ENCODE measurements at regions not wholly inside any gene's neighbourhood (a gene's known extent, or its start where the extent isn't known, plus 50 kb on each side); places are given as distances from the start of the nearest gene placed in this dataset.

GRCh38 chr3:191944835-191945234, 483.9 kb downstream of the PYDC2 start:
- no peak for TF ChIP-seq CTCF (IDR thresholded peaks at IDR 0.05)
- Histone ChIP-seq H3K36me3 (no peaks in the 10 kb centered on the region), H3K4me3 (no peak overlapping the region), H3K4me1 (no peaks in the 10 kb centered on the region), H3K27ac (no peak overlapping the region), H3K27me3 (no peaks in the 10 kb centered on the region), H3K9me3 (no peaks in the 10 kb centered on the region)
- DNase-seq: no peak
- ATAC-seq: no peak
- intact Hi-C loops (cut with DNase I): no loop called here

GRCh38 chr3:191952186-191952585, 491.2 kb downstream of the PYDC2 start:
- ATAC-seq: no peak
- H3K27ac ChIP-seq: no peak overlapping the region
- no peaks in the 10 kb centered on the region for H3K27me3 ChIP-seq
- TF ChIP-seq CTCF (IDR thresholded peaks at IDR 0.05): no peak
- H3K36me3 ChIP-seq: no peaks in the 10 kb centered on the region
- DNase-seq: peak in 1 of 4 donors; percentile 39
- H3K4me1 ChIP-seq: no peaks in the 10 kb centered on the region
- no peak overlapping the region for H3K4me3 ChIP-seq
- no peaks in the 10 kb centered on the region for H3K9me3 ChIP-seq
- intact Hi-C loops (cut with DNase I): no loop called here

- TF ChIP-seq CTCF (IDR thresholded peaks at IDR 0.05): no peak
- no peak overlapping the region for H3K4me3 ChIP-seq
- H3K4me1 ChIP-seq: no peaks in the 10 kb centered on the region
- no peak overlapping the region for H3K27ac ChIP-seq
- no peaks in the 10 kb centered on the region for H3K9me3 ChIP-seq
- H3K27me3 ChIP-seq: no peaks in the 10 kb centered on the region
- peak in 1 of 4 donors; percentile 68 for DNase-seq
- ATAC-seq: no peak
- H3K36me3 ChIP-seq: no peaks in the 10 kb centered on the region
- intact Hi-C loops (cut with DNase I): no loop called here
Observed at GRCh38 chr3:191952609-191953008, 491.6 kb downstream of the PYDC2 start.

GRCh38 chr3:191958980-191959671, 498.2 kb downstream of the PYDC2 start:
- no peaks in the 10 kb centered on the region for H3K36me3 ChIP-seq
- no peak overlapping the region for H3K4me3 ChIP-seq
- TF ChIP-seq CTCF (IDR thresholded peaks at IDR 0.05): no peak
- intact Hi-C loops (cut with DNase I): no loop called here
- ATAC-seq (peak; percentile 94), DNase-seq (peak in 1 of 4 donors; percentile 7)
- H3K27me3 ChIP-seq: no peaks in the 10 kb centered on the region
- H3K4me1 ChIP-seq: no peaks in the 10 kb centered on the region
- H3K9me3 ChIP-seq: no peaks in the 10 kb centered on the region
- no peak overlapping the region for H3K27ac ChIP-seq

GRCh38 chr3:191959876-191960413, 499.0 kb downstream of the PYDC2 start:
- no peaks in the 10 kb centered on the region for H3K4me1 ChIP-seq
- intact Hi-C loops (cut with DNase I): no loop called here
- no peak overlapping the region for H3K4me3 ChIP-seq
- ATAC-seq: no peak
- H3K27ac ChIP-seq: no peak overlapping the region
- H3K9me3 ChIP-seq: no peaks in the 10 kb centered on the region
- DNase-seq: no peak
- H3K27me3 ChIP-seq: no peaks in the 10 kb centered on the region
- H3K36me3 ChIP-seq: no peaks in the 10 kb centered on the region
- TF ChIP-seq CTCF (IDR thresholded peaks at IDR 0.05): no peak

Data from left lung (tissue), 4 donors.